Bronchial epithelial cell (primary cell): ENCODE measurements at regions not wholly inside any gene's neighbourhood (a gene's known extent, or its start where the extent isn't known, plus 50 kb on each side); places are given as distances from the start of the nearest gene placed in this dataset.

Source experiments
- DNase-seq: peaks from one replicate; pipeline ENCODE4 v3.0.0-alpha.2; 2010; ENCODE audit warnings: low read depth
- FAIRE-seq: peaks from 2 replicates; lab custom pipeline; 2011; peaks lifted over from hg19 to GRCh38; lab: Jason Lieb, UNC
- H3K27me3 ChIP-seq: 2 replicates; pipeline ENCODE4 v1.5.1; 2011; ENCODE audit warnings: low read length; ENCODE audit not compliant: control insufficient read depth, insufficient read depth
- H3K36me3 ChIP-seq: 2 replicates; pipeline ENCODE4 v1.5.1; 2011; ENCODE audit warnings: low read length; ENCODE audit not compliant: control insufficient read depth, insufficient read depth
- H3K4me3 ChIP-seq: 2 replicates; pipeline ENCODE4 v1.5.1; 2011; ENCODE audit warnings: mild to moderate bottlenecking, low read depth, low read length, control low read depth
- TF ChIP-seq, protein P1 (sequence below): IDR thresholded peaks from 2 replicates; pipeline ENCODE4 v1.5.1; 2011; ENCODE audit warnings: mild to moderate bottlenecking, moderate library complexity, low read length, control low read depth, inconsistent platforms; ENCODE audit not compliant: insufficient read depth, severe bottlenecking

DNA sequence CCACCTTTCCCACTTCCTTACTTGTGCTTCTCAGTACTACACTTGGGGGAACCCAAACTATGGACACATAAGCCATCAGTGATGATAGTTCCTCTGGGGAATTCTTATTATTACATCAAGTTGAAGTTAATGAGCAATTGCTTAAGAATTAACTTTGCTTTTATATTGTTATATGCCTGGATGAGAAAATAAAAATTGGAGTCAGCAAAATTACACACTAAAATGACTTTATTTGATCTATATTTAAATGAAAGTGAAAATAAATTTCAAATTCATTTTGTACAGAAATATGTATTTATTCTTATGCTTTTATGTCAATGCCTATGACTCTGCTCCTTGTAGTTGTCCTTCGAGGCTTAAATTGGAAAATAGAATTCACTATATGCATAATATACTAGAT lies 149.4 kb upstream of the KCND2 start:
- FAIRE-seq = no peak
- H3K36me3 ChIP-seq = no peaks in the 10 kb centered on the region

GRCh38 chr7:120131096-120131839 lies 141.7 kb upstream of the KCND2 start:
- H3K4me3 ChIP-seq = no peak overlapping the region
- TF ChIP-seq, protein P1, sequence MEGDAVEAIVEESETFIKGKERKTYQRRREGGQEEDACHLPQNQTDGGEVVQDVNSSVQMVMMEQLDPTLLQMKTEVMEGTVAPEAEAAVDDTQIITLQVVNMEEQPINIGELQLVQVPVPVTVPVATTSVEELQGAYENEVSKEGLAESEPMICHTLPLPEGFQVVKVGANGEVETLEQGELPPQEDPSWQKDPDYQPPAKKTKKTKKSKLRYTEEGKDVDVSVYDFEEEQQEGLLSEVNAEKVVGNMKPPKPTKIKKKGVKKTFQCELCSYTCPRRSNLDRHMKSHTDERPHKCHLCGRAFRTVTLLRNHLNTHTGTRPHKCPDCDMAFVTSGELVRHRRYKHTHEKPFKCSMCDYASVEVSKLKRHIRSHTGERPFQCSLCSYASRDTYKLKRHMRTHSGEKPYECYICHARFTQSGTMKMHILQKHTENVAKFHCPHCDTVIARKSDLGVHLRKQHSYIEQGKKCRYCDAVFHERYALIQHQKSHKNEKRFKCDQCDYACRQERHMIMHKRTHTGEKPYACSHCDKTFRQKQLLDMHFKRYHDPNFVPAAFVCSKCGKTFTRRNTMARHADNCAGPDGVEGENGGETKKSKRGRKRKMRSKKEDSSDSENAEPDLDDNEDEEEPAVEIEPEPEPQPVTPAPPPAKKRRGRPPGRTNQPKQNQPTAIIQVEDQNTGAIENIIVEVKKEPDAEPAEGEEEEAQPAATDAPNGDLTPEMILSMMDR = no peak
- no peaks in the 10 kb centered on the region for H3K36me3 ChIP-seq
- FAIRE-seq (no peak), DNase-seq (no peak)
- H3K27me3 ChIP-seq = no peaks in the 10 kb centered on the region

More for the DNA sequence above, 149.4 kb upstream of the KCND2 start:
- DNase-seq = no peak
- Histone ChIP-seq H3K4me3 (no peak overlapping the region), H3K27me3 (no peaks in the 10 kb centered on the region)
- TF ChIP-seq, protein P1 = no peak

GRCh38 chr7:120138497-120138896 lies 134.5 kb upstream of the KCND2 start:
- Histone ChIP-seq H3K4me3 (no peak overlapping the region), H3K36me3 (no peaks in the 10 kb centered on the region), H3K27me3 (no peaks in the 10 kb centered on the region)
- FAIRE-seq = no peak
- no peak for DNase-seq
- TF ChIP-seq, protein P1 = no peak

- Histone ChIP-seq H3K4me3 (no peak overlapping the region), H3K36me3 (no peaks in the 10 kb centered on the region), H3K27me3 (no peaks in the 10 kb centered on the region)
- TF ChIP-seq, protein P1 = no peak
- no peak for DNase-seq
- no peak for FAIRE-seq
These were observed 116.5 kb upstream of the KCND2 start for GRCh38 chr7:120156476-120156875.

DNA sequence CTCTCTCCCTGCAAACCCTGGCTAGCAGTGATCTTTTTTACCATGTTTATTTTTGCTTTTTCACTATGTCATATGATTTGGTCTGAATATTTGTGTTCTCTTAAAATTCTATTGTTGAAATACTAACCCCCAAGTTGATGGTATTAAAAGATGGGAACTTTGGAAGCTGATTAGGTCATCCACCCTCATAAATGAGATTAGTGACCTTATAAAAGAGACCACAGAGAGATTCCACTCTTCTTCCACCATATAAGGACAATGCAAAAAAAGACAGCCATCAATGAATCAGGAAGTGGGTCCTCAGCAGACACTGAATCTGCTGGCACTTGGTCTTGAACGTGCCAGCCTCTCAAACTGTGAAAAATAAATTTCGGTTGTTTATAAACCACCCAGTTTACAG lies 112.8 kb upstream of the KCND2 start:
- no peak for FAIRE-seq
- Histone ChIP-seq H3K27me3 (no peaks in the 10 kb centered on the region), H3K4me3 (no peak overlapping the region), H3K36me3 (no peaks in the 10 kb centered on the region)
- DNase-seq = no peak
- TF ChIP-seq, protein P1 = no peak

GRCh38 chr7:120163449-120163848 lies 109.5 kb upstream of the KCND2 start:
- H3K36me3 ChIP-seq = no peaks in the 10 kb centered on the region
- TF ChIP-seq, protein P1 = no peak
- no peak overlapping the region for H3K4me3 ChIP-seq
- H3K27me3 ChIP-seq = no peaks in the 10 kb centered on the region
- no peak for FAIRE-seq
- DNase-seq = no peak
